Activated CD4-positive, alpha-beta T cell treated with anti-CD3 and anti-CD28 coated beads for 24 hours (primary cell): ENCODE measurements at regions not wholly inside any gene's neighbourhood (a gene's known extent, or its start where the extent isn't known, plus 50 kb on each side); places are given as distances from the start of the nearest gene placed in this dataset.
"Not testable (repeated sequence)": the region's sequence is repeated elsewhere in the genome, so short reads cannot be mapped to it uniquely, and the experiment has no call there.

Experiments
- DNase-seq, 2 donors: peaks; one replicate each; pipeline ENCODE4 v3.0.0-alpha.2; 2020; ENCODE audit warnings: low read depth in 2 of 2

DNA sequence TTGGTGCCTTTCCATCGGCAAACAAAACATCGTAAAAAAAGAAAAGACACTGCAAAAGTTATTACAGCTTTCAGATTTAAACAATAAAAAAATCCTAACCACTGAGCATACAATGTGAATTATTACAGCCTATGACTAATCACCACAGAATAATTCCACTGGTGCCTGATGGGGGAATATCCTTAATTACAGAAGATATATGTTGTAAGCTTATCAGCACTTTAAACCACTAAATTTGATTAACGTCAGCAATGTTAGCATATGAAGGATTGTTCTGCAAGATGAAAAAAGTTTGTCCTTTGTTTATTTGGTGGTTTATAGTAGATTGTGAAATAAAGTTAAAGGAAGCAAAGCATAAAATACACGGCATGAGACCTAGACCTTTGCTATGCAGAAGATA is 210.2 kb upstream of the ADAMTS3 start:
- DNase-seq, result no peak

DNA sequence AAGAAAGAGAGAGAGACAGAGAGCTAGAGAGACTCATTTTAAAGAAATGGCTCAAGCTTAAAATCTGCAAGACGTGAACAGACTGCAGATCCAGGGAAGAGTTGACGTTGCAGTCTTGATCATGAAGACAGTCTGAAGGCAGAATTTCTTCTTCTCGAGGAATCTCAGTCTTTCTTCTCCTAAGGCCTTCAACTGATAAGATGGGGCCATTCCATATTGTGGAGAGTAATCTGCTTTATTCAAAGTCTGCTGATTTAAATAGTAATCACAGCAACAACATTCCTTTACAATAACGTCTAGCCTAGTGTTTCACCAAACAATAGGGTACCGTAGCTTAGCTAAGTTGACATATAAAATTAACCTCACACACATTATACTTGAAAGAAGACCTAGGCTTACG is 208.4 kb upstream of the ADAMTS3 start:
- DNase-seq, result no peak

DNA sequence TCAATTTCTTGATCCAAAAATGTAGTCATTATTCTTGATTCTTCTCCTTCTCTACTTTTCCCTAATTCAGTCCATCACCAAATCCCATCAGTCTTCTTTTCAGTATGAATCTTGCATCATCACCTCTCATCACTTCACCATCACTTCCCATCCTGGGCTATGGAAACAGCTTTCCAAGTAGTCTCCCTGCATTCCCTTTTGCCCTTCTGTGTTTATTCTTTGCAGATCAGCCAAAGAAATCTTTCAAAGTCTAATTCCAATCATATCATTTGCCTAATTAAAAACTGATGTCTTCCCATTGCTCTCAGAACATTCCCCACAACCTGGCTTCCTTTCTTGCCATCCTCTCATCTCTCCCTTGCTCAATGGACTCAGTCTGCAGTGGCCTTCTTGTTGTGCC is 201.7 kb upstream of the ADAMTS3 start:
- DNase-seq, result no peak

DNA sequence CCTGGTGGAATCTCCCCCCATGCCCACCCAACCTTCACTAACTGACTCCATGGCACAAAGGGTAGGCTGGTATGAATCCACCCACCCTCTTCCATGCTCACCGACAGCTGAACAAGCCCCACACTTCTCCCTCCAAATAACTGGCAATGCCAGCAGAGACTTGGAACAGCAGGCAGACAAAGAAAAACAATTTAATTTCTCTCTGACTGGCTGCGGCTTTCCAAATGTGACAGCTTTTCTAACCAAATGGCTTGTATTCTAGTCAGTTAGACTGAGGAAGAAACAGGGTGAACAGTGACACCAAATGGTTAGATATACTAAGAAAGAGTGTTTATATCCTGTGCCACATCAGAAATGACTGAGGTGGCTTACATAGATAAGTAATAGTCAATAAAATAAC is 199.3 kb upstream of the ADAMTS3 start:
- no peak for DNase-seq

DNA sequence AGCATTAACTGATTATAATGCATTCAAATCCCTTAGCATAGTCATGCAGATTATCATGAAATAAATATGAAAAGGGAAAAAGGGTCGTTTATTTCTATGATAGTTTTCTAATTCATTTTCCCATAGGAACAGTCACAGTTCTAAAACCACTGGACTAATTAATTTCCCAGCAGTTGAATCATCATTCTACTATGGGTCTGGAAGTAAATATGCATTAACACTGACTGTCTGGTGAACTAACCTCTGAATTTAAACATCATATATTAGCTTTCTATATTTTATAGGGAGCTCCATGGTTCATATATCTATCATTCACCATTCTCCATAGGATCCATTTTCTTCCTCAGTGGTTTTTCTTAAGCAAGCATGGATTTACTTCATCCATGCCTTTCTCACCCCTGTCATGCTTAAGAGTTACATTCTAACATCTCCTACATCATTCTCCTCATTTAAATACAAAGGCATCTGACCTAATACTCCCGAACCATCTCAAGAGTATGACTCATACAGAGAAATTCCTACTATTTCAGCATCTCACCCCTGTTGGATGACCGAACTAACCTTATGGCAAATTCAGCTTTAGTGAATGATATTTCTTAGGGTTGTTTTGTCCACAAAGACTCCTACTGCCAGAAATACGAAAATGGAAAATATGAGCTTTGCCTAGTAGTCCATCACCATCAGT is 198.7 kb upstream of the ADAMTS3 start:
- DNase-seq, result no peak

DNA sequence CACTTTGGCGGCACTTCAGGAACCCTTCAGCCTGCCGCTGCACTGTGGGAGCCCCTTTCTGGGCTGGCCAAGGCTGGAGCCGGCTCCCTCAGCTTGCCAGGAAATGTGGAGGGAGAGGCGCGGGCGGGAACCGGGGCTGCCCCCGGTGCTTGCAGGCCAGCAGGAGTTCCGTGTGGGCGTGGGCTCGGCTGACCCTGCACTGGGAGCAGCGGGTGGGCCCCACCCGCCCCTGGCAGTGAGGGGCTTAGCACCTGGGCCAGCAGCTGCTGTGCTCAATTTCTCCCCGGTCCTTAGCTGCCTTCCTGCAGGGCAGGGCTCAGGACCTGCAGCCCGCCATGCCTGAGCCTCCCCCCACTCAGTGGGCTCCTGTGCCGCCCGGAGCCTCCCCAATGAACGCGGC is 196.8 kb upstream of the ADAMTS3 start:
- not testable (repeated sequence) for DNase-seq

DNA sequence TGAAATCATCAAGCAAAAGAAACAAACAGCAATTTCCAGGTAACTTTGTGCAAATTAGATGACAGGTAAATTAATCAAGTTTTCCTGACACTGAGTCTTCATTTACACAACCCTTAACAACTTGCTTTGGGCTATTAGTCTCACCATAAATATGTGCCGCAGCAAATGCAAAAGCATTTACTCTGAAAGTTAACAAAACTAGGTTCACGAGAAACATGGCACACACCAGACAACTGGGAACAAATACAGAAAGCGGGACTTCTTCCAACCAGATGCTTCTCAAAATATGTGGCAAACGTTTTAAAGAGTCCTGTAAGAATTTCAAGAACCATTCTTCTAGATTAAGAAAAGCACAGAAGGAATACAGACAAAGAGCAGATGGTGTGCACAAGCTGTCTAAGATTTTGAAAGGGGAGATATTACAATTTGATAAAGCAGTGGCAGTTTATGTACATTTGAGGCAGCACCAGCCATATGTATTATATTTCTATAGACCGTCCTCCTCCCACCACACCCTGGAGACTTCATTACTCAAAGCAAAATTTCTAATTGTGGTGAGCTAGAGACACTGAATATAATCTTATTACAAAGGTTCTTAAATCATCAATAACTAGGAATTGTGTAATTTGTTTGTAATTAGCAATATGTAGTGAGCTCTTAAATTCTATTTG is 192.5 kb upstream of the ADAMTS3 start:
- DNase-seq, result no peak

DNA sequence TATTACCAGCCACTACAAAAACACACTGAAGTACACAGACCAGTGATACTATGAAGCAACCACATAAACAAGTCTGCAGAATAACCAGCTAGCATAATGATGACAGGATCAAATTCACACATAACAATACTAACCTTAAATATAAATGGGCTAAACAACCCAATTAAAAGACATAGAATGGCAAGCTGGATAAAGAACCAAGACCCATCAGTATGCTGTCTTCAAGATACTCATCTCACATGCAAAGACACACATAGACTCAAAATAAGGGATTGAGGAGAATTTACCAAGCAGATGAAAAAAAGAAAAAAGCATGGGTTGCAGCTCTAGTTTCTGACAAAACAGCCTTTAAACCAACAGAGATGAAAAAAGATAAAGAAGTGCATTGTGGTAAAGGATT is 184.4 kb upstream of the ADAMTS3 start:
- DNase-seq, result not testable (repeated sequence)

DNA sequence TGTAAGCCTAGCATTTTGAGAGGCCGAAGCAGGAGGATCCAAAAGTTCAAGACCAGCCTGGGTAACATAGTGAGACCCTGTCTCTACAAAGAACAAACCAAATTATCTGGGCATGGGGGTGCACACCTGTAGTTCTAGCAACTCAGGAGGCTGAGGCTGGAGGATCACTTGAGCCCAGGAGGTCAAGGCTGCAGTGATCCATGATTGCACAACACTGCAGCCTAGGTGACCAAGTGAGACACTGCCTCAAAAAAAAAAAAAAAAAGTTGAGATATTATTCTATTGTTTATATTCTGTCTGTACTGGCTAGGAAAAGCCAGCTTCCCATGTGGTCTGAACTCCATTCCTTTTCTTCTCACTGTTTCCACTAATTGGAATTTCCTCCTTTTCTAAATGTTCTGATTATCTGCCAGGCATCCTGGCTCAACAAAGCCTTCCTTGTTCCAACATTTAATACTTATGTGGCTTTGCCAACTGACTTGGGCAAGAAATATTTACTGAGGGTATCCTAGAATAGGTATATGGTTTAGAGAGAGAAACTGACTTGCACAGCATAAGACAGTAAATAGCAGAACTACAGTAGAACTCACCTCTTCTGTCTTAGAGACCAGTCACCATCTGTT is 175.2 kb upstream of the ADAMTS3 start:
- DNase-seq, result no peak

DNA sequence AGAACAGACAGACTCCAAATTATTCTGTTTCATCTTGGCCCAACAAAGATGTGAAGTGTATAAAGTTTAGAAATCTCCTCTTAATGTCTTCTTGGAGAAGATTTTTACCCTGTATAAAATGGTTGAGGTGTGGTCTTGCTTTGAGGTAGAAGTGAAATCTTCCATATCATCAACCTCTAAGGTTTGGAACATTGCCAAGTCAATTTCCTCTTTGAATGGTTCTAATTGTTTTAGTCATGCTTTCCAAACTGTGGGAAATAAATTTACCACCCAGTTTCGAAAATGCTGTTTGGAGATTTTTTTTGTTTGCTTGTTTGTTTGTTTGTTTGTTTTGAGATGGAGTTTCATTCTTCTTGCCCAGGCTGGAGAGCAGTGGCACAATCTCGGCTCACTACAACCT is 174.1 kb upstream of the ADAMTS3 start:
- no peak for DNase-seq

DNA sequence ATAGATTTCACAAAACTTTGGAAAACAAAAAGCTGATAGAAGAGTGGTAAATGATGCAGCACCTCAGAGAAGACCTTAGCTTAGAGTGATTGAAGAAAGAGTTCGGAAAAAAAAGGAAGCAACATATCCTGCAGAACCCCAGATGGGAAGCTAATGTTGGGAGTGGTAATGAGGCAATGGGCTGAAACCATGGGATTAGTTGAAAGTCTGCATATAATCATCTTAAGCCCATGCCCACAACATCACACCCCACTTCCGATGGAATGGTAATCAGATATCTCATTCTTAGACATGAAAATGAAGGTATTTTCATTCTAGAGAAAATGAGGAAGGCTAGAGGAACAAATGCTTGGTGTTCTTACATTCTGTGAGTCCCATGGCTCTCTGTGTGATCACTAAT is 146.3 kb upstream of the ADAMTS3 start:
- no peak for DNase-seq

DNA sequence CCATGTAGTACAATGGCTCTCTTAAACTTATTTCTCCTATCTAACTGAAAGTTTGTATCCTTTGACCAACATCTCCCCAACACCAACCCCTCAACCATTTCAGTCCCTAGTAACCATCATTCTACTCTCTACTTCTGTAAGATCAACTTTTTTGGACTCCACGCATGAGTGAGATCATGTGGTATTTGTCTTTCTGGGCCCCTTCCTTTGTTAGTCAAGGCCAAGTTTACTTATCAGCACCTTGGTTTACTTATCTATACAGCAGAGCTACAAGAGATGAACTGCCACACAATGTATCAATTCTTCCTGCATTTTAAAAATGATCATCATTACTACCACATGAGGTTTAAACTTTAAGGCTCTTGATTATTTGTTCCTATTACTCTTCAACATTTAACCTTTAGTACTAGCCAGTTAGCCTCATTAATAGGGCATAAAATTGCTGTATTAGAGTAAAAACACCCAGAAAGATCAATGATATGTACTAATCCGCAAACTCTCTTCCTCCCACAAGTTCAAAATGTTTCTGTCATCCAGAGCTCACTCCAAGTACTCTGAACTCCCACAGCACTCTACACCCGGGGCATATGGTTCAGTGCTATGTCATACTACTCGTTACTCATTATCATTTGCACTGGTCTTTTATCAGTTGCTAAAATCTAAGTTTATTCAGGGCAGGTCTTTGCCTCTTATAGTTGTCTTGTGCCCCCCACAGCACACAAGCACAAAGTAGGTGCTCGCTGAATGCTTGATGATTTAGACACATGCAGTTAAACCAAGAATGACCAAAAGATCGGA is 145.7 kb upstream of the ADAMTS3 start:
- DNase-seq, result no peak

DNA sequence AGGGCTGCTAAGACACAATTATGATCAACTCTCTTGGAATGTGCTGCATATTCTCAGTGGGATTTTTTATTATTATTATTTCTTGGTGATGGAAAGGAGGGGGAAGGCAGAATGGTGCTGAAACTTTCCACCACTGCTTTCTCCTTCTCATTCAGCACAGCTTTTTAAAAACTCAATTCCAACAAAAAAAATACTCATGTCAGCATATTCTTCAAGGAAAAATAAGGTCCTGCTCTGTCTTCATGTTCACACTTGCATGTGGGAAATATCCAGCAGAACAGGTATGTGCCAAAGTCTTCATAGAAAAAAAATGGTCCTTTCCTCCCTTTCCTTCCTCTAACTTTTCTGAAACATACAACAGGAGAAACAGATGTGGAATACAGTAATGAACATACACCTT is 144.0 kb upstream of the ADAMTS3 start:
- no peak for DNase-seq

DNA sequence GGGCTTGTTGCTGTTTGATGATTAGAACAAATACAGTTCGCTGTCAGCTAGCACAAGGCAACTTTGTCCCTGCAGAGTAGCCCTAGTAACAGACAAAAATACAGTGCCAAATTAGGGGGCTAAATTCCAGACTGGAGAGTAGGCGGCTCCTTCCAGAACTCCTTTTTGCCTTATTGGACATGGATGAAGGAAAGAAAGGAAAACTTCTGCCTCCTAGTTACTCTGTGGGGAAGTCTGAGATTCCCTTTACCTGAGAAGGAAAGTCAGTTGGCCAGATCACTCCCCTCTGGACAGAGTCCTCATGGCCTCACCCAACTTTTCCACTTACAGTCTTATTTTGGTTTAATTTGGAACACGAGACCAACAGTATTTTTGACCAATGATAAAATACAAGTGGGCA is 140.5 kb upstream of the ADAMTS3 start:
- DNase-seq, result no peak

DNA sequence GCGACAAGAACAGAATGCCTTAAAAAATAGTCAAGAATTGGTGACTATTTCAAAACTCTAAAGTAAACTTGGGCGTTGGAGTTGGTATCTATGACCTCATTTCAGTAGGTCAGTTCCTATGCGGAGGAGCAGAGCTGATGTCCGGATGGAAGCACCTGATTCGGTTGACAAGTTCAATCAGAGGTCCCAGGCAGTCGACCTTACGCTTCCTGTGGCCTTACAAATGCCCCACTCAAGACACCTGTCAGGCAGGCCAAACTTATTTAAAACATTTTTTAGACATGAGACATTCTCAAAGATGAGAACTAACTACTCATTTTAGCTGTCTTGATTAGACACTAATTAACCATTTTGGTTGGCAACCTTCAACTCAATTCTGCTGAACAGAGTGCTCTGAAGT is 137.7 kb upstream of the ADAMTS3 start:
- no peak for DNase-seq

DNA sequence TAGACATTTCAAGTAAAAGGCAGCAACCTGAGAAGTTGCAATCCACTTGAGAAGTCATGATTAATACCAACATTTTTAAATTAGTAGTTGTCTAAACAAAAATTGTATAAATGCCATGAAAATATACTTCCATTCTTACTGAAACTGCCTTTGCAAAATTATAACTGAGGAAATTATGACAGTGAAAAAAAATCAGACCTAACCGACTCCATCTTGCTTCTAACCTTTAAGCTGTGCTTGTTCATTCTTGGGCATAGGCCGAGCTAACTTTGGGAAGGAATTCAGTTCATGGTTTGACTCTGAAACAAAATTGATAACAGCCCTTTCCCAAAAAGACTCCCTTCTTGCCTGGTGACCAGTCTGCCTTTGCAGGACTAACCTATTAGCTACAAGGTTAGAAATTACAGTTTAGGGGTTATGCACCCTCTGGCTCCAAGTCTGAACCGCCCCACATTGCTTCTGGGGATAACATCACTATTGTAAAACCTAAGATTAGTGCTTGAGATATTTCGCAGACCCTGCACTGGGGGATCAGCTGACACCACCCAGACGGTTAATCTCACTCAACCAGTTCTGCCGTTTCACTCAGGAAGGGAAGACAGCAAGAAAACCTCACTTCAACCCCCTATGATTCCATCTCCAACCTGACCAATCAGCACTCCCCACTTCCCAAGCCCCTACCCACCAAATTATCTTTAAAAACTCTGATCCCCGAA is 136.1 kb upstream of the ADAMTS3 start:
- DNase-seq, result not testable (repeated sequence)

DNA sequence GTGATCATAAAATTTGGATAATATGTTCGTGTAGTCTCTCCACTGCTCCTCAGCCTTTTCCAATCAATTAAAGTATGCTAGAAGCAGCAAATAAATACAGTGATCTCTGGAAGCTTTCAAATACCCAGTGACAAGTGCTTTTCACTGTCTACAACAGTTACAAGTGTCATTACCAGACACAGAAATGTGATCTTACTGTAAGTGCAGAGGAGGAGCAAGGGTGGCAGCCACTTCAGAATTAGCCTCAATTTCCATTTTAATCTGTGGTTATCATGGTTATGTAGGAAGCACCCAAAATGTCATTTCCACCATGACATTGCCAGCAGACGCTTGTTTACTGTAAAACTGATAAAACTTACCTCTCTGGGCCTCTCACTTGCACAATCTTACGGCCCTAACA is 133.9 kb upstream of the ADAMTS3 start:
- no peak for DNase-seq

DNA sequence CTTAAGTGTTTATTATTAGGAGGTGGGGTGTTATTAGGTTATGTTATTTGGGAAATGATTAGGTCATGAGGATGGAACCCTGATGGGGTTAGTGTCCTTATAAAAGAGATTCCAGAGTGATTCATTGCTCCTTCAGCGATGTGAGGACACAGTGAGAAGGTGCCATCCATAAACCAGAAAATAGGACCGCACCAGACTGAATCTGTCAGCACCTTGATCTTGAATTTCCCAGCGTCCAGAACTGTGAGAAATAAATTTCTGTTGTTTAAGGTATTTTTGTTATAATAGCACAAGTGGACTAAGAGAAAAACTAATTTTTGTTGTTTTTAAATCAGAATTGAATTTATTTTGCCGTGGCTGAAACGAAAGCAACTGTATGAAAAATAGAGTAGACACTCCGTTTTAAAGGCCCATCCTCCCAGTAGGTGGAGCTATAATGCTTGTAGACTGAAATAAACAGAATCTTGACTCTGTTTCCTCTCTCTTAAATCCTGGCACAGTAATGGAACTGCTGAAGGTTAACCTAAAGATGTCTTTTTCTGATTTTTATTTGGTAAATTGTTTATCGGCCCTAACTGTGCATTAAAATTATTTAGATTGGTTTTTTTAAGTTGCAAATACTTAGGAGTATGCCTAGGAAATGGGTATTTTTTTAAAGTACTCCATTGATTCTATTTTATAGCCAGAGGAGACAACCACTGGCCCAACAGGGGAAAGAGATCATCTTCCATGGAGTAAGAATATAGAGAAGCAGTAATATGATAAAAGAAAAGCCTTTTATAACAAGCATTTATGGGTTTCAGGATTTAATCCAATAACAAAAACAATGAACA is 133.2 kb upstream of the ADAMTS3 start:
- peak in 1 of 2 donors; percentile 16 for DNase-seq

DNA sequence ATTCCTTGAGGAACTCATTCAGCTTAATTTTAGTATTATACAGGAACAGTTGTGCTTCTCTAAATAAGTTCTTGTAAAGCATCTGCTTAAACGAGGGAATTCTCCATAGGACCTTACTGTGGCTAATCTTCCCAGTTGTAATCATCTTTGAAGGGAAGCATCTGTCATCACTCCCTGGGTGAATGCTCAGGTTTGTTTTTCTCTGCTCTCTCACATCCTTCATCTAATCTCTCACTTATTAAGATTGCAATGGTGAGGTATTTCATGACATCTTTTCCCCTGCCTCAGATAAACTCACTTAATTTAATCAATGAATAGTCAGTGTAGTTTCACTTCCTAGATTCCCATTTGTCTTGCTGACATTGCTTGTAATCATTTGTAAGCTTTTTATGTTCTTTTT is 121.8 kb upstream of the ADAMTS3 start:
- DNase-seq, result no peak

DNA sequence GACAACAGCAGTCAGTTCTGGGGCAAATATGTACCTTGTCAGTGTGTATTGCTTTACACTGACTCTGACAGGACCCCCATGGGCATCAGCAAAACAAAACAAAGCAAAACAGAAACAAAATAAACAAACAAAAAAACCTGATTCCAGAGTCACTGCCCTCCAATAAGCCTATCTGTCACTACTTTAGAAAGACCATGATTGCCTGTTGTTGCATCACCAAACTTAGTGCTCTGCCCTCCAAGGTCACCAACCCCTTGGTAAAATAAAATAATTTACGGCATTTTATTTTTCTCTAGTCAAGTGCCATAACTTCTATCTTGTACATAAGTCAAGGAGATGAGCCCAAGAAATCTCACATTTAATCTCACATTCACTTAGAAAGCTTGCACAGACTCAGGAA is 120.9 kb upstream of the ADAMTS3 start:
- no peak for DNase-seq

DNA sequence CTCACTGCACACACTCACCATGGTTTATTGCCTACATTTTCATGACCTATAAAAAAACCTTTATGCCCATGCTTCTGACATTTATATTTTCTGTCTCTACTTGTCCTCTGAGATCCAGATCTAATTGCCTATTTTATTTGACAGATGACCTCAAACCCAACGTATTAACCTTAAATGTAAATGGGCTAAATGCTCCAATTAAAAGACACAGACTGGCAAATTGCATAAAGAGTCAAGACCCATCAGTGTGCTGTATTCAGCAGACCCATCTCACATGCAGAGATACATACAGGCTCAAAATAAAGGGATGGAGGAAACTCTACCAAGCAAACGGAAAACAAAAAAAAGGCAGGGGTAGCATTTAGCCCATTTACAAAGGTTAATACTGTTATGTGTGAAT is 117.4 kb upstream of the ADAMTS3 start:
- DNase-seq, result not testable (repeated sequence)
